ENCODE measurements at regions not wholly inside any gene's neighbourhood (a gene's known extent, or its start where the extent isn't known, plus 50 kb on each side); places are given as distances from the start of the nearest gene placed in this dataset.

- TF ChIP-seq CTCF (tag by site-specific recombination; IDR thresholded peaks at IDR 0.05), result no peak
- TF ChIP-seq ZNF785 (tag by site-specific recombination; IDR thresholded peaks at IDR 0.05), result no peak
- no peak for TF ChIP-seq ZNF223 (tag by site-specific recombination; IDR thresholded peaks at IDR 0.05)
- TF ChIP-seq ZNF10 (tag by site-specific recombination; IDR thresholded peaks at IDR 0.05), result no peak
- no peak for TF ChIP-seq ZNF302 (tag by site-specific recombination; IDR thresholded peaks at IDR 0.05; ENCODE audit: low read depth)
- TF ChIP-seq ZNF830 (tag by site-specific recombination; IDR thresholded peaks at IDR 0.05; ENCODE audit: low read depth), result no peak
- no peak for TF ChIP-seq ZFP69B (tag by site-specific recombination; IDR thresholded peaks at IDR 0.05)
- no peak for TF ChIP-seq SALL2 (tag by site-specific recombination; IDR thresholded peaks at IDR 0.05; ENCODE audit: borderline replicate concordance)
- no peak for TF ChIP-seq PATZ1 (tag by site-specific recombination; IDR thresholded peaks at IDR 0.05)
- TF ChIP-seq ZNF24 (tag by site-specific recombination; IDR thresholded peaks at IDR 0.05), result no peak
- TF ChIP-seq GLIS1 (tag by site-specific recombination; IDR thresholded peaks at IDR 0.05), result no peak
Observed at GRCh38 chr14:97443412-97443811, 646.2 kb downstream of the VRK1 start.
